Skeletal muscle cell (primary cell): ENCODE measurements at regions not wholly inside any gene's neighbourhood (a gene's known extent, or its start where the extent isn't known, plus 50 kb on each side); places are given as distances from the start of the nearest gene placed in this dataset.

Experiments used
- DNase-seq: peaks from one replicate; pipeline ENCODE4 v3.0.0-alpha.2; 2010; ENCODE audit warnings: low read depth
- H3K4me3 ChIP-seq: 2 replicates; pipeline ENCODE4 v1.5.1; 2011; ENCODE audit warnings: low read depth, mild to moderate bottlenecking, control low read depth, low read length, moderate library complexity

- no peak for DNase-seq
- H3K4me3 ChIP-seq, result no peak overlapping the region
Measured at GRCh38 chr9:129480745-129481144, 140.2 kb downstream of the C9orf50 start.

- no peak overlapping the region for H3K4me3 ChIP-seq
- no peak for DNase-seq
Measured at GRCh38 chr9:129480227-129480626, 140.7 kb downstream of the C9orf50 start.

GRCh38 chr9:129479631-129480011 is 141.3 kb downstream of the C9orf50 start:
- no peak overlapping the region for H3K4me3 ChIP-seq
- no peak for DNase-seq

GRCh38 chr9:129478961-129479630 is 141.8 kb downstream of the C9orf50 start:
- no peak for DNase-seq
- no peak overlapping the region for H3K4me3 ChIP-seq

GRCh38 chr9:129478461-129478860 is 142.4 kb downstream of the C9orf50 start:
- no peak overlapping the region for H3K4me3 ChIP-seq
- no peak for DNase-seq

- no peak for DNase-seq
- no peak overlapping the region for H3K4me3 ChIP-seq
Measured at GRCh38 chr9:129476821-129477611, 143.9 kb downstream of the C9orf50 start.

- no peak overlapping the region for H3K4me3 ChIP-seq
- DNase-seq, result no peak
Measured at GRCh38 chr9:129474740-129475404, 146.0 kb downstream of the C9orf50 start.

- H3K4me3 ChIP-seq, result no peak overlapping the region
- no peak for DNase-seq
Measured at GRCh38 chr9:129473523-129474244, 147.2 kb downstream of the C9orf50 start.

GRCh38 chr9:129472651-129473102 is 148.2 kb downstream of the C9orf50 start:
- no peak for DNase-seq
- no peak overlapping the region for H3K4me3 ChIP-seq

GRCh38 chr9:129471201-129472019 is 149.5 kb downstream of the C9orf50 start:
- no peak overlapping the region for H3K4me3 ChIP-seq
- DNase-seq, result no peak

- DNase-seq, result no peak
- H3K4me3 ChIP-seq, result no peak overlapping the region
Measured at GRCh38 chr9:129469988-129470316, 150.9 kb downstream of the C9orf50 start.

- no peak for DNase-seq
- H3K4me3 ChIP-seq, result no peak overlapping the region
Measured at GRCh38 chr9:129469188-129469987, 151.5 kb downstream of the C9orf50 start.

- DNase-seq, result no peak
- no peak overlapping the region for H3K4me3 ChIP-seq
Measured at GRCh38 chr9:129467739-129468666, 152.9 kb downstream of the C9orf50 start.

GRCh38 chr9:129467004-129467588 is 153.8 kb downstream of the C9orf50 start:
- no peak overlapping the region for H3K4me3 ChIP-seq
- no peak for DNase-seq

GRCh38 chr9:129465834-129466535 is 154.9 kb downstream of the C9orf50 start:
- no peak overlapping the region for H3K4me3 ChIP-seq
- DNase-seq, result no peak
